ENCODE measurements at regions not wholly inside any gene's neighbourhood (a gene's known extent, or its start where the extent isn't known, plus 50 kb on each side); places are given as distances from the start of the nearest gene placed in this dataset.
A peak's percentile ranks its signal among the peaks of the same experiment; 100 is the strongest.
"Not testable (repeated sequence)": the region's sequence is repeated elsewhere in the genome, so short reads cannot be mapped to it uniquely, and the experiment has no call there.

GRCh38 chr4:107366900-107367299 lies 330.8 kb upstream of the DKK2 start:
- Histone ChIP-seq H3K4me3 (ENCODE audit: low read depth, low read length) (no peak overlapping the region), H3K27me3 (ENCODE audit: control insufficient read depth, insufficient read depth, low read length) (no peaks in the 10 kb centered on the region), H3K36me3 (ENCODE audit: control insufficient read depth, insufficient read depth, low read length) (no peaks in the 10 kb centered on the region)
- TF ChIP-seq, protein P1, sequence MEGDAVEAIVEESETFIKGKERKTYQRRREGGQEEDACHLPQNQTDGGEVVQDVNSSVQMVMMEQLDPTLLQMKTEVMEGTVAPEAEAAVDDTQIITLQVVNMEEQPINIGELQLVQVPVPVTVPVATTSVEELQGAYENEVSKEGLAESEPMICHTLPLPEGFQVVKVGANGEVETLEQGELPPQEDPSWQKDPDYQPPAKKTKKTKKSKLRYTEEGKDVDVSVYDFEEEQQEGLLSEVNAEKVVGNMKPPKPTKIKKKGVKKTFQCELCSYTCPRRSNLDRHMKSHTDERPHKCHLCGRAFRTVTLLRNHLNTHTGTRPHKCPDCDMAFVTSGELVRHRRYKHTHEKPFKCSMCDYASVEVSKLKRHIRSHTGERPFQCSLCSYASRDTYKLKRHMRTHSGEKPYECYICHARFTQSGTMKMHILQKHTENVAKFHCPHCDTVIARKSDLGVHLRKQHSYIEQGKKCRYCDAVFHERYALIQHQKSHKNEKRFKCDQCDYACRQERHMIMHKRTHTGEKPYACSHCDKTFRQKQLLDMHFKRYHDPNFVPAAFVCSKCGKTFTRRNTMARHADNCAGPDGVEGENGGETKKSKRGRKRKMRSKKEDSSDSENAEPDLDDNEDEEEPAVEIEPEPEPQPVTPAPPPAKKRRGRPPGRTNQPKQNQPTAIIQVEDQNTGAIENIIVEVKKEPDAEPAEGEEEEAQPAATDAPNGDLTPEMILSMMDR (IDR thresholded peaks at IDR 0.05; ENCODE audit: insufficient read depth, low read length, poor library complexity, severe bottlenecking) = no peak
- DNase-seq (ENCODE audit: low read depth) = no peak

DNA sequence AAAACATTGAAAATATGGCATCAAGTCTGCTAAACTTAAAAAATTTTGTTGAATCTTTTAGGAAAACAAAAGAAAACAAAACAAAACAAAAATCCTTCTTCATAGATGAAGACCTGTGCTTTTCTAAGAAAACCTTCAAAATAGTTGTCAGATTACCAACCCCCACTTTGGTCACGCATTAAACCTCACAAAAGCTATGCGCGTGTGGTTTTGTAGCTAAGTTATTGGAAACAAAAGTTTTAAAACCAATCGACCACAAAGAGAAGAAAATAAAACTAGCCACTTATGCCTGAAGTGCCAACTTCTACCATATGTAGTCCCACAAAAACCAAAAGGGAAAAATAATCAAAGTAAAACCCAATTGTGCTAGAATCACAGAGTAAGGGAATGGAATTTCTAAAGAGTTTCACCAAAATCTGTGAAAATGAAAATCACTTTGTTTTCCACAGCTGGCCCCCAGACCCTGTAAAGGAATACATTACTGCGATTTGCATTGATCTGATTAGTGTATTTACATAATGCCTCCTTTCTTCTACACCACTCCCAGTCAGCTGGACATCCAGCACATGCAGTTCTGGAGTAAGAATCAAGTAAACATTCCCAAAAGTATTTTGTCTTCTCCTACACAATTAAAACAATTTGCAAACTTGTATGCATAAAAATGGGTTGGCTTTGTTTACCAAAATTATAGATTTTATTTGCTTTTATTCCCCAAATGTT lies 330.1 kb upstream of the DKK2 start:
- DNase-seq (ENCODE audit: low read depth) = no peak

DNA sequence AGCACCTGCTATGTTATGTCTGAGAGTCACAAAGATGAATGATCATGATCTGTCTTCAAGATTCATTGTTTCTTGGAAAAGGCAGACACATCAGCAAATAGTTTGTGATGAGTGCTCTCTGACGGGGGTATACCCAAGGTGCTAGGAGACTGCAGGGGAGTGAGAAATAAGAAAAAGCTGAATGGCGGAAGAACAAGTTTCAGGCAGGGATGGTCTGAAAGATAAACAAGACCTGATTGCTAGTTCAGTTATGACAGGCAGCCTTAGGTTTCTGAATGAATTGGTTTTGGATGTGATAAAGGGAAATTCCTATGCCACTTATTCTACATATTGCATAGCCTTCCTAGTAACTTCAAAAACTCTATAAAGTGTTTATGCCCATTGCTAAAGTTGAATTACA lies 327.0 kb upstream of the DKK2 start:
- Histone ChIP-seq H3K4me3 (ENCODE audit: low read depth, low read length) (no peak overlapping the region), H3K27me3 (ENCODE audit: control insufficient read depth, insufficient read depth, low read length) (no peaks in the 10 kb centered on the region), H3K36me3 (ENCODE audit: control insufficient read depth, insufficient read depth, low read length) (no peaks in the 10 kb centered on the region)
- TF ChIP-seq, protein P1 (IDR thresholded peaks at IDR 0.05; ENCODE audit: insufficient read depth, low read length, poor library complexity, severe bottlenecking) = no peak
- no peak for DNase-seq (ENCODE audit: low read depth)

More for the DNA sequence above, 330.1 kb upstream of the DKK2 start:
- H3K27me3 ChIP-seq (ENCODE audit: control insufficient read depth, insufficient read depth, low read length) = no peaks in the 10 kb centered on the region
- no peaks in the 10 kb centered on the region for H3K36me3 ChIP-seq (ENCODE audit: control insufficient read depth, insufficient read depth, low read length)
- TF ChIP-seq, protein P1 (IDR thresholded peaks at IDR 0.05; ENCODE audit: insufficient read depth, low read length, poor library complexity, severe bottlenecking) = no peak
- H3K4me3 ChIP-seq (ENCODE audit: low read depth, low read length) = no peak overlapping the region

DNA sequence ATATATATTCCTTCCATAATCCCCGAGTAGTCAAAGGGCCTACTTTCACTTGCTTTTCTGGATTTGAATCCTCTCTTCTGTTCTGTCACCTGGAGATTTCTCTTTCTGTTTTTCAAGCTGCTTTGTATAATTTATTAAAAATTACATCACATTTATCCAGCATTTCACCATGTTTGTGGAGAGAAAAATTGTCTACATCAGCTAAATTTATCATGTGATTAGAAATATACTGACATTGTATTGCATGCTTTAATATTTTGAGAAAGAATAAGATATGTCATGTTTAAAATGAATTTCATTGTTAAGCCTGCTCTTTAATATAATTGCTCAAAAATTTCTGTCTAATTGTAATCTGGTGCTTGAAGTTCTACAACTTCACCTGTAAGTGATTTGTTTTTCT lies 323.1 kb upstream of the DKK2 start:
- H3K27me3 ChIP-seq (ENCODE audit: control insufficient read depth, insufficient read depth, low read length) = no peaks in the 10 kb centered on the region
- no peak overlapping the region for H3K4me3 ChIP-seq (ENCODE audit: low read depth, low read length)
- TF ChIP-seq, protein P1 (IDR thresholded peaks at IDR 0.05; ENCODE audit: insufficient read depth, low read length, poor library complexity, severe bottlenecking) = no peak
- no peak for DNase-seq (ENCODE audit: low read depth)
- no peaks in the 10 kb centered on the region for H3K36me3 ChIP-seq (ENCODE audit: control insufficient read depth, insufficient read depth, low read length)

DNA sequence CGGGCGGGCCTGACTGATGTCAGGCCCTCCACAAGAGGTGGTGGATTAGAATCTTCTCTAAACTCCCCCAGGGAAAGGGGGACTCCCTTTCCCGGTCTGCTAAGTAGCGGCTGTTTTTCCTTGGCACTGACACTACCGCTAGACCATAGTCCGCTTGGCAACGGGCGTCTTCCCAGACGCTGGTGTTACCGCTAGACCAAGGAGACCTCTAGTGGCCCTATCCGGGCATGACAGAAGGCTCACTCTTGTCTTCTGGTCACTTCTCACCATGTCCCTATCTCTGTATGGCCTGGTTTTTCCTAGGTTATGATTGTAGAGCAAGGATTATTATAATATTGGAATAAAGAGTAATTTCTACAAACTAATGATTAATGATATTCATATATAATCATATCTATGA lies 318.2 kb upstream of the DKK2 start:
- not testable (repeated sequence) for H3K4me3 ChIP-seq (ENCODE audit: low read depth, low read length); H3K27me3 ChIP-seq (ENCODE audit: control insufficient read depth, insufficient read depth, low read length); H3K36me3 ChIP-seq (ENCODE audit: control insufficient read depth, insufficient read depth, low read length); DNase-seq (ENCODE audit: low read depth)
- TF ChIP-seq, protein P1 (IDR thresholded peaks at IDR 0.05; ENCODE audit: insufficient read depth, low read length, poor library complexity, severe bottlenecking) = peak; percentile 25

DNA sequence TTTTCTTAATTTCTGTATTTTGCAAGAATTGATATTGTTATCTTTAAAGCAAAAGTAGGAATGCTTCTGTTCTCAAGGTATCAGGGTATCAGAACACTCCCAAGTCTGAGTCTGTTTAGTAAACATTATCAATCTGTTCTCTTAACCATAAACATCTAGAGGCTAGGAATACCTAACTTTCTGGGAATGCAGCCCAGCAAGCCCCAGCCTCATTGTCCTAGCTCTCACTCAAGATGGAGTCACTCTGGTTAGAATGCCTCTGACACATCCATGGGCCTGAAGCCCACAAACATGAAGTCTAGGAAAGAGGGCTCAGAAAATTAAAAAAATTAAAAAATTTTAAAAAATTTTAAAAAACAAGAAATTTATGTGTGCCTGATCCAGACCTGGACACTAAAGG lies 315.1 kb upstream of the DKK2 start:
- H3K4me3 ChIP-seq (ENCODE audit: low read depth, low read length) = no peak overlapping the region
- no peaks in the 10 kb centered on the region for H3K27me3 ChIP-seq (ENCODE audit: control insufficient read depth, insufficient read depth, low read length)
- TF ChIP-seq, protein P1 (IDR thresholded peaks at IDR 0.05; ENCODE audit: insufficient read depth, low read length, poor library complexity, severe bottlenecking) = no peak
- no peaks in the 10 kb centered on the region for H3K36me3 ChIP-seq (ENCODE audit: control insufficient read depth, insufficient read depth, low read length)
- DNase-seq (ENCODE audit: low read depth) = no peak
